ENCODE measurements at regions not wholly inside any gene's neighbourhood (a gene's known extent, or its start where the extent isn't known, plus 50 kb on each side); places are given as distances from the start of the nearest gene placed in this dataset.

GRCh38 chr5:3119435-3119834 lies 368.0 kb upstream of the IRX2 start:
- H3K27me3 ChIP-seq = peaks cover 0 to 8% (median 6%) of the 10 kb centered on the region in 3 donors

GRCh38 chr5:3118340-3118739 lies 366.9 kb upstream of the IRX2 start:
- DNase-seq = no peak
- Histone ChIP-seq H3K9me3 (no peaks in the 10 kb centered on the region), H3K27ac (no peak overlapping the region), H3K4me3 (no peak overlapping the region), H3K4me1 (no peaks in the 10 kb centered on the region), H3K27me3 (peaks cover 0 to 8% (median 6%) of the 10 kb centered on the region in 3 donors), H3K36me3 (no peaks in the 10 kb centered on the region)
- intact Hi-C loops (cut with DNase I) = no loop called here
- WGBS, 2 donors = 37 to 79% methylated on average over 15 of the region's 15 CpGs
- TF ChIP-seq CTCF (IDR thresholded peaks at IDR 0.05) (no peak), POLR2A (IDR thresholded peaks at IDR 0.05) (no peak), POLR2AphosphoS5 (IDR thresholded peaks at IDR 0.05) (no peak), EP300 (IDR thresholded peaks at IDR 0.05) (no peak)

More at GRCh38 chr5:3119435-3119834, 368.0 kb upstream of the IRX2 start:
- Histone ChIP-seq H3K36me3 (no peaks in the 10 kb centered on the region), H3K27ac (no peak overlapping the region), H3K9me3 (no peaks in the 10 kb centered on the region), H3K4me1 (no peaks in the 10 kb centered on the region), H3K4me3 (no peak overlapping the region)
- intact Hi-C loops (cut with DNase I) = no loop called here
- no peak for DNase-seq
- TF ChIP-seq POLR2AphosphoS5 (IDR thresholded peaks at IDR 0.05) (no peak), CTCF (IDR thresholded peaks at IDR 0.05) (no peak), POLR2A (IDR thresholded peaks at IDR 0.05) (no peak), EP300 (IDR thresholded peaks at IDR 0.05) (no peak)
- WGBS, 2 donors = 19 to 40% methylated on average over 4 of the region's 4 CpGs

DNA sequence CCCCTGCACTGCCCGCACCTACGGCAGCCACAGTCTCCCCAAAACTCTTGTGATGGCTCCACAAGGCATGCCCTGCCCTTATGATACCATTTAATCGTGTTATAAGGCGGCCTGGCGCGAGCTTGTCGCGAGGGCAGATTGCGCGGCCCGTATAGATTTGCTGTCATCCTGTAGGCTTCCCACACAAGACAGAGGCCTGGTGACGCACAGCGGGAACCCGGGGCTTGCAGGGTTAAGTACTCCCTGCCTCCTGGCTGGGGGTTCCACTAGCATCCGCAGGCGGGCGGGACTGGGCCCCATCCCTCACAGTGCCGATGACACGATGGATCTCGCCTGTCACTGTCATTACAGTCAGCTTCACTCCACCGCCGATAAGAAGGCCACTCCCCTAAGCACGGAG lies 364.9 kb upstream of the IRX2 start:
- Histone ChIP-seq H3K4me3 (no peak overlapping the region), H3K36me3 (no peaks in the 10 kb centered on the region), H3K27ac (no peak overlapping the region), H3K27me3 (peaks cover 0 to 2% (median under 1%) of the 10 kb centered on the region in 3 donors), H3K4me1 (no peaks in the 10 kb centered on the region), H3K9me3 (no peaks in the 10 kb centered on the region)
- WGBS, 2 donors = 18 to 42% methylated on average over 23 of the region's 23 CpGs
- no peak for TF ChIP-seq POLR2A (IDR thresholded peaks at IDR 0.05)
- no peak for TF ChIP-seq CTCF (IDR thresholded peaks at IDR 0.05)
- TF ChIP-seq POLR2AphosphoS5 (IDR thresholded peaks at IDR 0.05) = no peak
- no peak for TF ChIP-seq EP300 (IDR thresholded peaks at IDR 0.05)
- intact Hi-C loops (cut with DNase I) = no loop called here
- no peak for DNase-seq

DNA sequence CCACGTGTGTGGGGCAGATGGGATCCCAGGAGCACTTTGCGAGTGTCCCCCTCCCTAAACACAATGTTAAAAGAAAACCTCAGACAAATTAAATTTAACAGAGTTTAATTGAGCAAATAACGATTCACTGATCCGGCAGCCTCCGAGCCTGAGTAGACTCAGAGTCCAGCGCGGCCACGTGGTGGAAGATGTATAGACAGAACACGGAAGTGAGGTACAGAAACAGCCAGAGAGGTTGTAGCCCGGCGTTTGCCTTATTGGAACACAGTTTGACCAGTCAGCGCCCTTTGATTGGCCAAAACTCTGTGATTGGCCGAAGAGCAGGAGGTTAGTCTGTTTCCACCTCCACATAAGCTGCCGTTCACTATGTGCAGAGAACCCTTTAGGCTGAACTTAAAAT lies 363.0 kb upstream of the IRX2 start:
- TF ChIP-seq POLR2A (IDR thresholded peaks at IDR 0.05) = no peak
- TF ChIP-seq EP300 (IDR thresholded peaks at IDR 0.05) = no peak
- no peak for TF ChIP-seq CTCF (IDR thresholded peaks at IDR 0.05)
- no peak for TF ChIP-seq POLR2AphosphoS5 (IDR thresholded peaks at IDR 0.05)
- H3K4me3 ChIP-seq = no peak overlapping the region
- H3K27me3 ChIP-seq = no peaks in the 10 kb centered on the region
- no peaks in the 10 kb centered on the region for H3K36me3 ChIP-seq
- intact Hi-C loops (cut with DNase I) = no loop called here
- peak; percentile 3 for DNase-seq
- 92 to 93% methylated on average over 14 of the region's 14 CpGs for WGBS, 2 donors
- H3K27ac ChIP-seq = no peak overlapping the region
- no peaks in the 10 kb centered on the region for H3K9me3 ChIP-seq
- no peaks in the 10 kb centered on the region for H3K4me1 ChIP-seq

DNA sequence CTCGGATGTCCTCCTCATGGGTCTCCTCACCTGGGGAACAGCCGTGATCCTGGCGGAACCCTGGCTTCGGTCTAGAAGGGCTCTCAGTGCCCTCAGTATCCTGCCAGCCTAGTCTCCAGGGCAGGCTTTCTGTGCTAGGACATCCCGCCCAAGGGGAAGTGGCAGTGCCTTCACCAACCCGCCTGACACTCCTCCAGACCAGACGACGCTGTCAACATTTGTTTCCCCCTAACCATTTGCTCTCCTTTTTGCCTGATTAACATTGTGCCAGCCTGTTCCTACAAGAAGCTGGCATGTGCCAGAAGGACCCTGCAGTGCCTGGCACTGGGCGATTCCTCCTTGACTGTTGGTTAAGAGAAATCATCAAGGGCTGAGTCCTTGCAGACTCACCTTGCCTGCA lies 358.9 kb upstream of the IRX2 start:
- no peak for DNase-seq
- Histone ChIP-seq H3K9me3 (no peaks in the 10 kb centered on the region), H3K36me3 (no peaks in the 10 kb centered on the region), H3K4me1 (no peaks in the 10 kb centered on the region), H3K27ac (no peak overlapping the region), H3K27me3 (peaks cover 0 to 12% (median 0%) of the 10 kb centered on the region in 3 donors), H3K4me3 (no peak overlapping the region)
- TF ChIP-seq POLR2AphosphoS5 (IDR thresholded peaks at IDR 0.05) = no peak
- no peak for TF ChIP-seq EP300 (IDR thresholded peaks at IDR 0.05)
- TF ChIP-seq CTCF (IDR thresholded peaks at IDR 0.05) = no peak
- TF ChIP-seq POLR2A (IDR thresholded peaks at IDR 0.05) = no peak
- 85 to 87% methylated on average over 9 of the region's 9 CpGs for WGBS, 2 donors
- intact Hi-C loops (cut with DNase I) = no loop called here

Measured in sigmoid colon (tissue), 6 donors.